ENCODE measurements at regions not wholly inside any gene's neighbourhood (a gene's known extent, or its start where the extent isn't known, plus 50 kb on each side); places are given as distances from the start of the nearest gene placed in this dataset.

- no peak for DNase-seq (ENCODE audit: low spot score)
Measured at GRCh38 chr15:39365161-39365560, 215.7 kb upstream of the THBS1 start.

GRCh38 chr15:39365873-39366272 lies 215.0 kb upstream of the THBS1 start:
- DNase-seq (ENCODE audit: low spot score) = no peak

- DNase-seq (ENCODE audit: low spot score) = no peak
Measured at GRCh38 chr15:39367596-39367995, 213.3 kb upstream of the THBS1 start.

- DNase-seq (ENCODE audit: low spot score) = no peak
Measured at GRCh38 chr15:39369768-39370167, 211.1 kb upstream of the THBS1 start.

GRCh38 chr15:39376371-39376909 lies 204.4 kb upstream of the THBS1 start:
- no peak for DNase-seq (ENCODE audit: low spot score)

- no peak for DNase-seq (ENCODE audit: low spot score)
Measured at GRCh38 chr15:39381517-39381916, 199.4 kb upstream of the THBS1 start.

- DNase-seq (ENCODE audit: low spot score) = no peak
Measured at GRCh38 chr15:39388118-39388517, 192.8 kb upstream of the THBS1 start.

GRCh38 chr15:39391230-39391629 lies 189.6 kb upstream of the THBS1 start:
- no peak for DNase-seq (ENCODE audit: low spot score)

GRCh38 chr15:39392469-39393047 lies 188.3 kb upstream of the THBS1 start:
- no peak for DNase-seq (ENCODE audit: low spot score)

- peak; percentile 30 for DNase-seq (ENCODE audit: low spot score)
Measured at GRCh38 chr15:39393575-39394335, 187.1 kb upstream of the THBS1 start.

GRCh38 chr15:39394496-39394895 lies 186.4 kb upstream of the THBS1 start:
- no peak for DNase-seq (ENCODE audit: low spot score)

- no peak for DNase-seq (ENCODE audit: low spot score)
Measured at GRCh38 chr15:39396979-39397615, 183.8 kb upstream of the THBS1 start.

- no peak for DNase-seq (ENCODE audit: low spot score)
Measured at GRCh38 chr15:39397883-39398282, 183.0 kb upstream of the THBS1 start.

GRCh38 chr15:39399600-39399999 lies 181.3 kb upstream of the THBS1 start:
- DNase-seq (ENCODE audit: low spot score) = no peak

- DNase-seq (ENCODE audit: low spot score) = no peak
Measured at GRCh38 chr15:39400002-39400401, 180.9 kb upstream of the THBS1 start.

GRCh38 chr15:39400821-39401550 lies 179.9 kb upstream of the THBS1 start:
- DNase-seq (ENCODE audit: low spot score) = no peak

GRCh38 chr15:39403640-39404117 lies 177.2 kb upstream of the THBS1 start:
- peak; percentile 20 for DNase-seq (ENCODE audit: low spot score)

GRCh38 chr15:39404767-39405181 lies 176.1 kb upstream of the THBS1 start:
- DNase-seq (ENCODE audit: low spot score) = no peak

- no peak for DNase-seq (ENCODE audit: low spot score)
Measured at GRCh38 chr15:39406485-39406884, 174.4 kb upstream of the THBS1 start.

- DNase-seq (ENCODE audit: low spot score) = no peak
Measured at GRCh38 chr15:39407116-39407515, 173.8 kb upstream of the THBS1 start.

GRCh38 chr15:39409876-39410530 lies 170.9 kb upstream of the THBS1 start:
- DNase-seq (ENCODE audit: low spot score) = no peak

Data from HT-29 (cell line).